NT2/D1 (cell line): ENCODE measurements at regions not wholly inside any gene's neighbourhood (a gene's known extent, or its start where the extent isn't known, plus 50 kb on each side); places are given as distances from the start of the nearest gene placed in this dataset.

Experiments
- DNase-seq: peaks from one replicate; pipeline ENCODE4 v3.0.0-alpha.2; 2011; ENCODE audit warnings: low read depth, low spot score
- H3K27me3 ChIP-seq: 2 replicates; pipeline ENCODE4 v1.6.0; 2011; ENCODE audit warnings: mild to moderate bottlenecking; ENCODE audit not compliant: insufficient read length, insufficient read depth
- H3K36me3 ChIP-seq: 2 replicates; pipeline ENCODE4 v1.6.1; 2011; ENCODE audit warnings: mild to moderate bottlenecking, low read length, mixed read lengths; ENCODE audit not compliant: insufficient read depth, insufficient read length
- H3K4me1 ChIP-seq: 2 replicates; pipeline ENCODE4 v1.5.1; 2011; ENCODE audit not compliant: insufficient read depth, insufficient read length
- H3K4me3 ChIP-seq: 2 replicates; pipeline ENCODE4 v1.5.1; 2011; ENCODE audit warnings: low read depth; ENCODE audit not compliant: insufficient read length
- H3K9ac ChIP-seq: 2 replicates; pipeline ENCODE4 v1.6.0; 2011; ENCODE audit warnings: low read depth; ENCODE audit not compliant: insufficient read length
- H3K9me3 ChIP-seq: 2 replicates; pipeline ENCODE4 v1.5.1; 2011; ENCODE audit warnings: mild to moderate bottlenecking, low read length; ENCODE audit not compliant: insufficient read depth
- SUZ12 ChIP-seq: IDR thresholded peaks from 2 replicates; pipeline ENCODE4 v1.6.1; 2011; ENCODE audit not compliant: insufficient read length, insufficient read depth; ENCODE audit errors: extremely low read depth
- YY1 ChIP-seq: IDR thresholded peaks from 2 replicates; pipeline ENCODE4 v1.6.1; 2011; ENCODE audit not compliant: insufficient read length, insufficient read depth
- ZNF274 ChIP-seq: IDR thresholded peaks from 2 replicates; pipeline ENCODE4 v1.6.1; 2011; ENCODE audit warnings: mild to moderate bottlenecking, low read depth, low read length

DNA sequence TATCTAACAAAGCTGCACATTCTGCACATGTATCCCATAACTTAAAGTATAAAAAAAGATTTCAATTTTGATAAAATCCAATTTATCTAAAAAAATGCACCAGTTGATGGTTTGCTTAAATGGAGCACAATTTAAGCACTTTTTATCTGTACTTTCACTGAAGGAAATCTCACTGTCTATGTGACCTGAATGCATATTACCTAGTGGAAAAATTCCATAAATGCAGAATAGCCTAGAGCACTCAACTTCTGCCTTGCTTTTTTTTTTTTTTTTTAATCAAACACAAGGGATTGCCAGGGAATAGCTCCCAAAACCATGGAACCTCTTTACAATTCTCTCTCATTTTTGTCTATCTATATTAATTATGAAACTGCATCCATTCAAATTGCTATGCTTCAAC is 80.4 kb downstream of the RFPL4B start:
- H3K4me1 ChIP-seq: no peaks in the 10 kb centered on the region
- DNase-seq: no peak
- H3K9ac ChIP-seq: no peak overlapping the region
- no peaks in the 10 kb centered on the region for H3K36me3 ChIP-seq
- no peaks in the 10 kb centered on the region for H3K27me3 ChIP-seq
- H3K4me3 ChIP-seq: no peak overlapping the region
- H3K9me3 ChIP-seq: no peaks in the 10 kb centered on the region
- TF ChIP-seq YY1: no peak
- TF ChIP-seq ZNF274: no peak
- TF ChIP-seq SUZ12: no peak

DNA sequence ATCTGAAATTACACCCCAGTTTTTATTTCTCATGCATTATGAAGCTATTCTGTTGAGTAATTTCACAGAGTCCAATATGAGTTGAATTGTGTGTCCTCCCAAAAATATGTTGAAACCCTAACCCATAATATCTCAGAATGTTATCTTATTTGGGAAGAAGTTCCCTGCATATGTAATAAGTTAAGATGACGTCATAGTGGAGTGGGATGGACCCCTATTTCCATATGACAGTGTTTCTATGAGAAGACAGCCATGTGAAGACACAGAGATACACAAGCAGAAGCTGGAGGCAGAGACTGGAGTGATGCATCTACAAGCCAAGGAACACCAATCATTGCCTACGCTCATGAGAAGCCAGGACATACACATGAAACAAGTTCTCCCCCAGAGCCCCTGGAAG is 81.3 kb downstream of the RFPL4B start:
- Histone ChIP-seq H3K9ac (no peak overlapping the region), H3K4me3 (no peak overlapping the region), H3K9me3 (no peaks in the 10 kb centered on the region), H3K27me3 (no peaks in the 10 kb centered on the region), H3K36me3 (no peaks in the 10 kb centered on the region), H3K4me1 (no peaks in the 10 kb centered on the region)
- DNase-seq: no peak
- TF ChIP-seq SUZ12 (no peak), YY1 (no peak), ZNF274 (no peak)

DNA sequence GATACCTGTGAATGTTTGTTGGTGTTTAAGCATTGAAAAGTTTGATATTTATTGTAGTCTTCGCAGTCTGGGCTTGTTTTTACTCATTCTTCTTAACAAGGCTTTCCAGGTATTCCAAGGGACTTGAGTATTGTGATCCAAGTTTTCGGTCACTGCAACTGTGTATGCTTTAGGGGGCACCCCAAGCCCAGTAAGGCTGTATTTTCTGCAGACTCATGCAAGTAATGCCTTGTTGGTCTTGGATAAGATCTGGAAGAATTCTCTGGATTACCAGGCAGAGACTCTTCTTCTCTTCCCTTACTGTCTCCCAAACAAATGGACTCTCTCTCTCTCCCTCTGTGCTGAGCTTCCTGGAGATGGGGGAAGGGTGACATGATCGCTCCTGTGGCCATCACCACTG is 82.1 kb downstream of the RFPL4B start:
- no peak overlapping the region for H3K9ac ChIP-seq
- H3K4me1 ChIP-seq: no peaks in the 10 kb centered on the region
- no peaks in the 10 kb centered on the region for H3K36me3 ChIP-seq
- H3K27me3 ChIP-seq: no peaks in the 10 kb centered on the region
- DNase-seq: peak; percentile 18
- TF ChIP-seq ZNF274 (no peak), YY1 (no peak), SUZ12 (no peak)
- no peaks in the 10 kb centered on the region for H3K9me3 ChIP-seq
- H3K4me3 ChIP-seq: no peak overlapping the region

DNA sequence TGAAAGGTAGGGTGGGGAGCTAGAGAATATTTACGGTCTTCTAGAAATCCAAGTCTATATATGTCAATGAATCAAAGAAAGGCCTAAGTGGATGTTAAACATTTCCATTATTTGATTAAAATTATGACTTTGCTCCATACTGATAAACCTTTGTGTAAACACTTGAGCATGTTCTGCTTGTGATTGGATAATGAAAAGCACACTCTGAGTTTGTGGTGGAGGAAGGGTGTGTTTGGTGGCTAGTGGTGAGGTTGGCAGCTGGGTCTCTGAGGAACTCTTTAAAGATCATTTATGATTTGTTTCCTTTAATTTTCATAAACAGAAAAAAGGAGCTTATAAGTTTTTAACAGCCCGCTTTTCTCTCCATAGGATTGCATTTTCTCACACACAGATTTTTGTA is 84.7 kb downstream of the RFPL4B start:
- Histone ChIP-seq H3K9ac (no peak overlapping the region), H3K9me3 (no peaks in the 10 kb centered on the region), H3K4me3 (no peak overlapping the region), H3K4me1 (no peaks in the 10 kb centered on the region), H3K27me3 (no peaks in the 10 kb centered on the region), H3K36me3 (no peaks in the 10 kb centered on the region)
- TF ChIP-seq SUZ12 (no peak), YY1 (no peak), ZNF274 (no peak)
- DNase-seq: no peak

DNA sequence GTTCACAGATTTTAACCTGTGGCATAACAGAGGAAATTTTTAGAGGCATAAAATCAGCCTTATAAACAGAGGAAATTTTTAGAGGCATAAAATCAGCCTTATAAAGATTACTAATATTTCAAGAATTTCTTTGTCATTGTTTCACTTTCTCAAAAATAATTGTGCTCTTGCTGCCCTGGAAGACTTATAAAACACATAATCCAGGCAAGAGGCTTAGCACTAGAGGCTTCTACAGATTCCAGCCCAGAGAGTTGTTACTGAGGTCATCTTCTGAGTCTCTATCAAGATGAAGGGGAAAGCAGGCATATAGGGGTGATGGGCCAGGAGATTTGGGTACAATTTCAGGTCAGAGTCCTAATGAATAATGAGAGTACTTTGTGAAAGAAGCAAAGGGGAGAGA is 85.7 kb downstream of the RFPL4B start:
- H3K27me3 ChIP-seq: no peaks in the 10 kb centered on the region
- no peak for TF ChIP-seq SUZ12
- TF ChIP-seq ZNF274: no peak
- TF ChIP-seq YY1: no peak
- H3K9me3 ChIP-seq: no peaks in the 10 kb centered on the region

DNA sequence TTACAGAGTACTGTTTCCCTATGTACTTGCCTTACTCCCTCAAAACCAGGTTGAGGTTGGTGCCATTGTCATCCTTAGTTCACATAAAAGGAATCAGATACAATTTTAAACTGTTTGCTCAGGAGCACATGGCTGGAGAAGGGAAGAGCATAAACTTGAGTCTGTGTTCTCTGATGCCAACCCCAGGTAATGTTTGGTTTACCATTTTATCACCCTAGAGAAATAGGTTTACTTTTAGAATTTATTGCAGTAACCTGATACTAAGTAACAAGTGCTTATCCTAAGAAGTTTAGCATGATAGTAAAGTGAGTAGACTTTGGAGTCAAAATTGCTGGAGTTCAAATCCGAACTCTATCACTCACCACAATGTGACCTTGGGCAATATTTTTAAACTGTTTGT is 86.3 kb downstream of the RFPL4B start:
- DNase-seq: no peak
- no peak overlapping the region for H3K4me3 ChIP-seq
- no peaks in the 10 kb centered on the region for H3K4me1 ChIP-seq
- H3K27me3 ChIP-seq: no peaks in the 10 kb centered on the region
- no peaks in the 10 kb centered on the region for H3K36me3 ChIP-seq
- no peak overlapping the region for H3K9ac ChIP-seq
- TF ChIP-seq YY1 (no peak), SUZ12 (no peak), ZNF274 (no peak)
- no peaks in the 10 kb centered on the region for H3K9me3 ChIP-seq

More for the DNA sequence above, 85.7 kb downstream of the RFPL4B start:
- no peak for DNase-seq
- Histone ChIP-seq H3K9ac (no peak overlapping the region), H3K4me1 (no peaks in the 10 kb centered on the region), H3K36me3 (no peaks in the 10 kb centered on the region), H3K4me3 (no peak overlapping the region)

DNA sequence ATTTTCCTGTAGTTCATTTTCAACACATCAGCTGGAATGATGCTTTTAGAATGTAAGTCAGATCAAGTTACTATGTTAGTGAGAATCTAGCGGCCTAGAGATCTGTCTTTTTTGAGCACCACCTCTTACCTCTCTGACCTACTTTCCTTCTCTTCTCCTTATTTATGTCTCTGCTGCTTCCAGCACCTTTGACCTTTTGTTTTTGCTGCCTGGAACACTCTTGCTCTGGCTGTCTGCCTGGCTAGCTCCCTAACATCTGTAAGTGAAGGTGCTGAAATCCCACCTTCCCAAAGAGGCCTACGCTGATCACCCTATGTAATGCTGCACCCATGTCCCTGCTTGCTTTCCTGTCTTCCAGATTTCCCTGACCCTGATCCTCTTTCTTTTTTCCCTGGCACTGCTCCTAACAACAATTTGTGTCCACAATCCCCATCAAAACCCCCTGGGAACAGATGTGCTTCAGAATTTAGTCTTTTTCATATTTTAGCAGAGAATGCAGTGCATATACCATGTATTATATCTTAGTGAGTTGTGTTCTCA is 87.8 kb downstream of the RFPL4B start:
- TF ChIP-seq ZNF274: no peak
- TF ChIP-seq SUZ12: no peak
- TF ChIP-seq YY1: no peak

More for the DNA sequence above, 87.8 kb downstream of the RFPL4B start:
- no peaks in the 10 kb centered on the region for H3K9me3 ChIP-seq
- H3K4me3 ChIP-seq: no peak overlapping the region
- H3K4me1 ChIP-seq: no peaks in the 10 kb centered on the region
- H3K36me3 ChIP-seq: no peaks in the 10 kb centered on the region
- H3K9ac ChIP-seq: no peak overlapping the region
- no peak for DNase-seq
- H3K27me3 ChIP-seq: no peaks in the 10 kb centered on the region
